ENCODE measurements at regions not wholly inside any gene's neighbourhood (a gene's known extent, or its start where the extent isn't known, plus 50 kb on each side); places are given as distances from the start of the nearest gene placed in this dataset.

DNA sequence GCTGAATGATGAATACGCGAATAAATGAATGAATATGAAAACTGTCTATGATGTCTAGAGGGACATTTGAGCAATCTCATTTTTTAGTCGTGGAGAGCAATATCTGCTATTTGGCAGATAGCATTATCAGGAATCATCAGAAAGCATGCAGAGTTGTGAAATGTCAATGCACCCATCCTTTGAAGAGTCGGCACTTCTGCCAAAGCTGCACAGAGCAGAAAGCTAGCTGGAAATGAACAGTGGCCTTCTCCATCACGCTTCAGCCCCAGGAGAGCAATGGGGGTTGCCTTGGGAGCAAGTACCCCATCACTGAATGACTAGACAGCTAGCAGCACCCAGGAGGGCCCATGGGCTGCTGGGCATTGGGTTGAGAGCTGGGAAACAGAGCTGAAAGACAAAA is 69.1 kb upstream of the PROK2 start:
- Mint-ChIP-seq H3K27me3 (ENCODE audit: unreplicated experiment) (peaks cover 3% of the 10 kb centered on the region), H3K36me3 (ENCODE audit: unreplicated experiment) (peaks cover 7% of the 10 kb centered on the region), H3K27ac (ENCODE audit: unreplicated experiment) (no peak overlapping the region), H3K4me3 (ENCODE audit: unreplicated experiment) (no peak overlapping the region), H3K9me3 (ENCODE audit: unreplicated experiment) (no peaks in the 10 kb centered on the region), H3K4me1 (ENCODE audit: low read depth, unreplicated experiment) (no peaks in the 10 kb centered on the region)
- TF ChIP-seq, protein P1, sequence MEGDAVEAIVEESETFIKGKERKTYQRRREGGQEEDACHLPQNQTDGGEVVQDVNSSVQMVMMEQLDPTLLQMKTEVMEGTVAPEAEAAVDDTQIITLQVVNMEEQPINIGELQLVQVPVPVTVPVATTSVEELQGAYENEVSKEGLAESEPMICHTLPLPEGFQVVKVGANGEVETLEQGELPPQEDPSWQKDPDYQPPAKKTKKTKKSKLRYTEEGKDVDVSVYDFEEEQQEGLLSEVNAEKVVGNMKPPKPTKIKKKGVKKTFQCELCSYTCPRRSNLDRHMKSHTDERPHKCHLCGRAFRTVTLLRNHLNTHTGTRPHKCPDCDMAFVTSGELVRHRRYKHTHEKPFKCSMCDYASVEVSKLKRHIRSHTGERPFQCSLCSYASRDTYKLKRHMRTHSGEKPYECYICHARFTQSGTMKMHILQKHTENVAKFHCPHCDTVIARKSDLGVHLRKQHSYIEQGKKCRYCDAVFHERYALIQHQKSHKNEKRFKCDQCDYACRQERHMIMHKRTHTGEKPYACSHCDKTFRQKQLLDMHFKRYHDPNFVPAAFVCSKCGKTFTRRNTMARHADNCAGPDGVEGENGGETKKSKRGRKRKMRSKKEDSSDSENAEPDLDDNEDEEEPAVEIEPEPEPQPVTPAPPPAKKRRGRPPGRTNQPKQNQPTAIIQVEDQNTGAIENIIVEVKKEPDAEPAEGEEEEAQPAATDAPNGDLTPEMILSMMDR (IDR thresholded peaks at IDR 0.05; ENCODE audit: partially characterized antibody, unreplicated experiment) = no peak
- no peak for DNase-seq

- no peak overlapping the region for H3K27ac Mint-ChIP-seq (ENCODE audit: unreplicated experiment)
- peaks cover 5% of the 10 kb centered on the region for H3K27me3 Mint-ChIP-seq (ENCODE audit: unreplicated experiment)
- H3K4me1 Mint-ChIP-seq (ENCODE audit: low read depth, unreplicated experiment) = no peaks in the 10 kb centered on the region
- TF ChIP-seq, protein P1 (IDR thresholded peaks at IDR 0.05; ENCODE audit: partially characterized antibody, unreplicated experiment) = no peak
- peaks cover 2% of the 10 kb centered on the region for H3K9me3 Mint-ChIP-seq (ENCODE audit: unreplicated experiment)
- peaks cover 16% of the 10 kb centered on the region for H3K36me3 Mint-ChIP-seq (ENCODE audit: unreplicated experiment)
- DNase-seq = no peak
- no peak overlapping the region for H3K4me3 Mint-ChIP-seq (ENCODE audit: unreplicated experiment)
Measured at GRCh38 chr3:71851878-71852277, 66.9 kb upstream of the PROK2 start.

DNA sequence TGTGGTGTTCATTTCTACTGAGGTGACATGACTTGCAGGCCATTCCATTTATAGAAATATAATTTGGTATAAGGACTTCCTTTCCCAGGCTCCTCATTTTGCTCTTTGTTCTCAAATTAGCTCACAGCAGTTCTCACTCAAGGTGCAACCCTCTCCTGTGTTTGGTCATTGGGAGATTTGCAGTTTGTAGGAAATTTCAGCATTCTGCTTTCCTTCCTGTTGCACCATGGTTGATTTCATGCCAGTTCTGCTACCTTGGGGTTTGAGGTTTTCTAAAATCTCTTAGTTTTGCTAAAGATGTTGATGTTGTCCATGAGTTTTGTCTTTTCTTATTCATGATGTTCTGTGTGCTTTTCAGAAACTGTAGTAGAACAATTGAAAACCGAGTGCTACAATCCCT is 65.7 kb upstream of the PROK2 start:
- Mint-ChIP-seq H3K27ac (ENCODE audit: unreplicated experiment) (no peak overlapping the region), H3K36me3 (ENCODE audit: unreplicated experiment) (peaks cover 16% of the 10 kb centered on the region), H3K4me1 (ENCODE audit: low read depth, unreplicated experiment) (peaks cover 3% of the 10 kb centered on the region), H3K4me3 (ENCODE audit: unreplicated experiment) (no peak overlapping the region), H3K27me3 (ENCODE audit: unreplicated experiment) (peaks cover 5% of the 10 kb centered on the region), H3K9me3 (ENCODE audit: unreplicated experiment) (peaks cover 2% of the 10 kb centered on the region)
- TF ChIP-seq, protein P1 (IDR thresholded peaks at IDR 0.05; ENCODE audit: partially characterized antibody, unreplicated experiment) = no peak
- no peak for DNase-seq

DNA sequence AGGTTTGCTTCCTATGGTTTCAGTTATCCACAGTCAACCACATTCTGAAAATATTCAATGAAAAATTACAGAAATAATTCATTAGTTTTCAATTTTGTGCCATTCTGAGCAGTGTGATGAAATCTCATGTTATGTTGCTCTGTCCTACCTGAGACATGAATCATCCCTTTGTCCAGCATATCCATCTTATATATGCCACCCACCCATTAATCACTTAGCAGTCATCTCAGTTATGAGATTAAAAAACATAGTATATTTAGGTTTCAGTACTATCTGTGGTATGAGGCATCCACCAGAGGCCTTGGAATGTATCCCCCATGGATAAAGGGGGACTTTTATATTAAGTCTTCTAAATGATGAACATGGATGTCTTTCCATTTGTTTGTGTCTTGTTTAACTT is 64.7 kb upstream of the PROK2 start:
- Mint-ChIP-seq H3K4me1 (ENCODE audit: low read depth, unreplicated experiment) (peaks cover 3% of the 10 kb centered on the region), H3K9me3 (ENCODE audit: unreplicated experiment) (peaks cover 2% of the 10 kb centered on the region), H3K36me3 (ENCODE audit: unreplicated experiment) (peaks cover 16% of the 10 kb centered on the region), H3K27me3 (ENCODE audit: unreplicated experiment) (peaks cover 4% of the 10 kb centered on the region), H3K27ac (ENCODE audit: unreplicated experiment) (no peak overlapping the region), H3K4me3 (ENCODE audit: unreplicated experiment) (no peak overlapping the region)
- TF ChIP-seq, protein P1 (IDR thresholded peaks at IDR 0.05; ENCODE audit: partially characterized antibody, unreplicated experiment) = no peak
- no peak for DNase-seq

DNA sequence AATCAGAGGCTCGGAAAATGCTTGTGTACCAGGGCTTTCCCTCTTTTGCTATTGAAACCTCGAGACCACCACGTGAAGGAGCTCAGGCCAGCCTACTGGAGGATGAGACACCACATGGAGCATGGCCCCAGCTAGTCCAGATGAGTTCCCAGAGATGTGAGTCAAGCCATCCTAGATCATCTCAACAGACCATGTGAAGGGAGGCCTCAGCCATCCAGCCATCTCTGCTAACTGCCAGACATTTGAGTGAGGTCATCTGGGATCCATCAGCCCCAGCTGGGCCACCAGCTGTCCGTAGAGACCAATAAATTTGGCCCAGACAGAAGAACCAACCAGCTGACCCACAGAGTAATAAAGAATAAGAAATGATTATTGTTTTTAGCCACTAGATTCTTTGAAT is 62.8 kb upstream of the PROK2 start:
- TF ChIP-seq, protein P1 (IDR thresholded peaks at IDR 0.05; ENCODE audit: partially characterized antibody, unreplicated experiment) = no peak
- no peak for DNase-seq
- Mint-ChIP-seq H3K4me3 (ENCODE audit: unreplicated experiment) (no peak overlapping the region), H3K27ac (ENCODE audit: unreplicated experiment) (no peak overlapping the region), H3K4me1 (ENCODE audit: low read depth, unreplicated experiment) (peaks cover 3% of the 10 kb centered on the region), H3K36me3 (ENCODE audit: unreplicated experiment) (peaks cover 16% of the 10 kb centered on the region), H3K9me3 (ENCODE audit: unreplicated experiment) (peaks cover 2% of the 10 kb centered on the region), H3K27me3 (ENCODE audit: unreplicated experiment) (peaks cover 2% of the 10 kb centered on the region)

Data from glutamatergic neuron (in vitro differentiated cells).